Mesenchymal stem cell (in vitro differentiated cells and primary cell): ENCODE measurements at regions not wholly inside any gene's neighbourhood (a gene's known extent, or its start where the extent isn't known, plus 50 kb on each side); places are given as distances from the start of the nearest gene placed in this dataset. TPM values are rescaled to one million over a fixed set of nuclear protein-coding genes. Genes with fewer than 3 reads are reported as not detected.

ENCODE experiments used
- small RNA-seq: library from polyadenylated mRNA; stranded (forward); fragments of <200 nt; extraction: miRNeasy Mini kit (QIAGEN cat#:217004); gene quantifications from one replicate; pipeline ENCODE3, GENCODE V24; 2013; ENCODE audit warnings: low read depth

Small RNA genes in the stretch of these regions (small RNA-seq; reads per million reads assigned to genes)
- gene HMGN1P17 = not detected
- gene RNU6ATAC2P = not detected
